ENCODE measurements at regions not wholly inside any gene's neighbourhood (a gene's known extent, or its start where the extent isn't known, plus 50 kb on each side); places are given as distances from the start of the nearest gene placed in this dataset.
A peak's percentile ranks its signal among the peaks of the same experiment; 100 is the strongest.

GRCh38 chr3:105923140-105923539 lies 54.3 kb upstream of the CBLB start:
- DNase-seq (ENCODE audit: low read depth): no peak

DNA sequence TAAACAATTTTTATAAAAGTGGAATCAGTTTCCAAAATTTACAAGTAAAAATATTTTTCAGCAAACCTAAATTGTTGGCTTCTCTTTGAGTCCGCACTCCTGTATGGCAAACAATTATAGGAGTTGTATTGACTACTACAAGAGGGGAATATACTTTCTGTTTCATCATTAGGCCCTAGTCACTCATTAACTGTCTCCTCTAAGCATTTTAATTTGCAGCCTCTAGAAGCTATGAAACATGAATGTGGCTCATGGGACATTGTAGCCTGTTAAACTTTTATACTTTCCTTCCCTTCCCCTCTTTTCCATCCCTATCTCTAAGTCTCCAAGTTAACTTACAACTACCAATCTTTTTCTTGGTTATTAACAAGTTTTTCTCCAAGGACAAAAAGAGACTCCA lies 58.9 kb upstream of the CBLB start:
- DNase-seq (ENCODE audit: low read depth): no peak

DNA sequence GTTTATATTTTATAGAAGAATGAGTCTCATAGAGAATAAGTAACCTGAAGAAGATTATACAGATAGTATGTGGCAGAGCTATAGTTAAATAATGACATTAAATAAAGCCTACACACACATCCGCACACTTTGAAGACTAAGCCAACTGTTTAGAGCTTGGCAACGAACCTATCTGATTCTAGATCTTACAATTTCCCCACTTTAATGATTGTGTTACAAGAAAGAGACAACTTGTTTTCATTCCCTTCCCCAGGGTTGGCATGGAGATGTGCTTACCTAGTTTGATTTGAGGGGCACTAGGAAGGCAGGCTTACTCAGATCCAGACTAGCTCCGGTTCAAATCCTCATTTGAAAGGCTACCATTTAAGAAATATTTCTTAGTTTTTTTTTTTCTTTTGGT lies 61.9 kb upstream of the CBLB start:
- peak; percentile 27 for DNase-seq (ENCODE audit: low read depth)

DNA sequence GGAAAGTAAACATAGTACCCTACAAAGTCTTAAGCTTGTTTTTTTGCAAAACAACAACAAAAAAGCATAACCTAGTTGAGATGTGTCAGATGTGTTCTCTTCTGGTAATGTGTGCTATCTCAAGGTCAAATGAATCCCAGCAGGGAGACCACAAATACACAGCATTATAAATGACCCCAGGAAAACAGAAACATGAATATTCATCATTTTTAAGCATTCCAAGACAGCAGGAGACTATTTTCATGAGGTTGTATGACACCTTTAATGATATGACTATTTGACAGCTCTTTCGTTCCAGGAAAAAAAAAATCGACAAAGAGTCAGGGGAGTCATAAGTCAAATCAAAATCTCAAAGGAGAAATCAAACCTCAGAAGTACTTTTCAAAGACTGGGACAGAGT lies 62.7 kb upstream of the CBLB start:
- no peak for DNase-seq (ENCODE audit: low read depth)

- no peak for DNase-seq (ENCODE audit: low read depth)
Observed at GRCh38 chr3:105933871-105934270, 65.1 kb upstream of the CBLB start.

GRCh38 chr3:105938101-105938500 lies 69.3 kb upstream of the CBLB start:
- peak; percentile 58 for DNase-seq (ENCODE audit: low read depth)

- DNase-seq (ENCODE audit: low read depth): no peak
Observed at GRCh38 chr3:105938806-105939205, 70.0 kb upstream of the CBLB start.

- DNase-seq (ENCODE audit: low read depth): peak; percentile 49
Observed at GRCh38 chr3:105944276-105944675, 75.5 kb upstream of the CBLB start.

DNA sequence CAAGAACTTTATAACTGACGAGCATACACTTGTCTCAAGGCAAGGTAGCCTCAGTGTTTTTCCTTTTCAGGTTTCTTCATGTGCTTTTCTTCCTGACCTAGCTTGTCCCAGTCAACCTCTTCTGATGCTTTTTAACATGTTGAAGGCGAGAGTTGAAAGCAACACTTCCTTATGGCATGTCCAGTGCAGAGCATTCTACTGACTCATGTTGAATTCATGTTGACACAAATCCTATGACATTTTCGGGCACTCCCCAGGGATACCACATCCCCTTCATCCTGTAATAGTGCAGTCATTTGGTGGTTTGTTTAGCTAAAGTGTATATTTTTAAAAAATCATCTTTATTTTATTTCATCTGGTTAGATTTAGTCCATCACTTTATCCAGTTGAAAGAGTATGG lies 75.9 kb upstream of the CBLB start:
- DNase-seq (ENCODE audit: low read depth): peak; percentile 86

- no peak for DNase-seq (ENCODE audit: low read depth)
Observed at GRCh38 chr3:105948101-105948500, 79.3 kb upstream of the CBLB start.

GRCh38 chr3:105950881-105951600 lies 82.2 kb upstream of the CBLB start:
- DNase-seq (ENCODE audit: low read depth): no peak

DNA sequence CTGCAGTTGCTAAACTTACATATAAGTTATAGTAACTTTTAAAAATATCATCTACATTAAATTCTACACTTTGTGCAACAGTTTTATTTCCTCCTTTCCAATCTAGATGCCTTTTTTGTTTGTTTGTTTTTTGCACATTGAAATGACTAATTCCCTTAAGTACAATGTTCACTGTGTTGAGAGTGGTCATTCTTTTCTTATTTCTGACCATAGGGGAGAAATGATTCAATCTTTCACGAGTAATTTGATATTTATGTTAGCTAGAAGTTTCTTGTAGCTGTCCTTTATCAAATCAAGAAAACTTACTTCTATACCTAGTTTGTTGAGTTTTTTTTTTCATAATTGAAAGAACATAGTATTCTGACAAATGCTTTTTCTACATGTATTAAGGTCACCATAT lies 85.0 kb upstream of the CBLB start:
- peak; percentile 44 for DNase-seq (ENCODE audit: low read depth)

- DNase-seq (ENCODE audit: low read depth): peak; percentile 75
Observed at GRCh38 chr3:105956306-105956705, 87.5 kb upstream of the CBLB start.

- peak; percentile 89 for DNase-seq (ENCODE audit: low read depth)
Observed at GRCh38 chr3:105957722-105958121, 88.9 kb upstream of the CBLB start.

GRCh38 chr3:105958237-105959000 lies 89.6 kb upstream of the CBLB start:
- DNase-seq (ENCODE audit: low read depth): no peak

DNA sequence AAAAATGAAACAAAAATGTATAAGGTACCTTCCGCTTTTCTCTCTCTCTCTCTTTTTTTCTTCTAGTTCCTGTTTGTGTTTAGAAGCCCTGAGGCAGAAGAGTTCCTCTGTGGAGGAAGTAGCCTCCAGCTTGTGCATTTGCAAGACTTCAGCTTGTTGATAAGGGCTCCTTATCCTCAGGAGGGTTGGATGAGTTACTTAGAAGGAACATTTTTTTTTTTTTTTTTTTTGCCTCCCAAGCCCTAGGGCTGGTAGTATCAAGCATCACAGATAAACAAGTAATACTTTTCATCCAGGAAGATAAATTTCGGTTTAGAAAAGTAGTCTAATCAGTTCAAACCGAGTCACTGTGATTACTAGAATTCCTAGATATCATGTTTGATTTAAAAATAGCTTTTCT lies 91.0 kb upstream of the CBLB start:
- peak; percentile 46 for DNase-seq (ENCODE audit: low read depth)

DNA sequence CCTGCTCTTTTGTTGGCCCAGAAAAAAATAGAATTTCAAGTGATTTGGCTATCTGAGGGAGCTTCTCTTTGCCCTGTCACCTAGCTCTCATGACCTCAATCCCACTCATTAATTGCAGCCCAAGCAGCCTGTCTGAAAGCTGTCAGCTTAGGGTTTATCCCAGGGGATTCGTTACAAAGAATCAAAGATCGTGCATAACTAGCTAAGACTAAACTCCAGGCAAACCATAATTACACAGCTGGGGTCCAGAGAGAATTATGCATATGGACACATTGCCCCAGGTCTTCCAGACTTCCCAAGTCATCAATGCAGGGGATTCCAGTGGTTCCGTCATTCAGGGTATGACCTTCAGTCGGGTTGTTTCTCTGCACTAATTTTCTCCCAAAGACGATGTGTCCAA lies 91.6 kb upstream of the CBLB start:
- DNase-seq (ENCODE audit: low read depth): no peak

- DNase-seq (ENCODE audit: low read depth): no peak
Observed at GRCh38 chr3:105963161-105963560, 94.3 kb upstream of the CBLB start.

GRCh38 chr3:105965384-105965783 lies 96.6 kb upstream of the CBLB start:
- no peak for DNase-seq (ENCODE audit: low read depth)

DNA sequence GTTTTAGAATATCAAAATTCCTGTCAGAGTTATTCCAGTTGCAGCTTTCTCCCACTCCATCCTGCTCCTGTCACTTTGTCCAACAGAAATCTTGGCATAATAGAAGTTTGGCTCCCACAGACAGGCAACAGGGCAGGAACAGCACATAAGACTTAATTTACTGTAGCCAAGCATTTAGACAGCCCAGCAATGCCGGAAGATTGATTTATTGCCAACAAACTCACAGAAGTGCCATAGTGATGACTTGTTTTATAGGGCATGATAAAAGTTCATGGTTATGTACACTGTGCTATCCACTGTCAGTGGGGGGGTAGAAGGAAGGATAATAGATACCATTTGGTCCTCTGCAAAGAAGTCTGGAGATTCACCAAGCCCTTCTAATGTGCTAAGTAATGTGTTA lies 98.3 kb upstream of the CBLB start:
- DNase-seq (ENCODE audit: low read depth): peak; percentile 92

- peak; percentile 82 for DNase-seq (ENCODE audit: low read depth)
Observed at GRCh38 chr3:105970283-105970682, 101.5 kb upstream of the CBLB start.

GRCh38 chr3:105972069-105972468 lies 103.3 kb upstream of the CBLB start:
- no peak for DNase-seq (ENCODE audit: low read depth)

- no peak for DNase-seq (ENCODE audit: low read depth)
Observed at GRCh38 chr3:105974381-105974780, 105.6 kb upstream of the CBLB start.

DNA sequence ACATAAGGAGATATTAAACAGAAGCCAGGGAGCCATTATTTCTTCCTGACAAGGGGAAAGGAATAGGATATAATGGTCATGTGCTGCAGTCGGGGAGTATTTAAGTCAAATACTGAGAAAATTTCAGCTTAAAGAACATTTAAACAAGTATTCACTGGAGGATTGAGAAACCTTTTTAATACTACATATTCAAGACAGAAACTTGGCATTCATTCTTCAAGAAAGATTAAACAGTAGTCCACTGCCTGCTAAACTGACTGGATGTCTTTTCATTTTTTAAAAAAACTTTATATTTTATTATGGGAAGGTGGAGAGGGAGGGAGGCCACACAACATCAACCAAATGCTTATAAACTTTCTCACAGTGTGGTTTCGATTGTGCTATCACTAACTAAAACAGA lies 107.4 kb upstream of the CBLB start:
- DNase-seq (ENCODE audit: low read depth): no peak
